IMR-90 (cell line): ENCODE measurements at regions not wholly inside any gene's neighbourhood (a gene's known extent, or its start where the extent isn't known, plus 50 kb on each side); places are given as distances from the start of the nearest gene placed in this dataset.

Experiments used
- BHLHE40 ChIP-seq: fragments of 150-350 bp; IDR thresholded peaks from 2 replicates; pipeline ENCODE4 v1.6.1; 2016; ENCODE audit warnings: mild to moderate bottlenecking, low read depth, low read length
- CEBPB ChIP-seq: IDR thresholded peaks from 2 replicates; pipeline ENCODE4 v1.6.1; 2012; ENCODE audit warnings: low read depth, low read length, improper control_type of control experiment
- CHD1 ChIP-seq: IDR thresholded peaks from 2 replicates; pipeline ENCODE4 v1.6.1; 2012; ENCODE audit warnings: low read depth, low read length, improper control_type of control experiment
- MAFK ChIP-seq: IDR thresholded peaks from 2 replicates; pipeline ENCODE4 v1.6.1; 2012; ENCODE audit warnings: low read depth, low read length, improper control_type of control experiment
- MAZ ChIP-seq: IDR thresholded peaks from 2 replicates; pipeline ENCODE4 v1.6.1; 2012; ENCODE audit warnings: low read depth, mild to moderate bottlenecking, low read length, improper control_type of control experiment, moderate library complexity, borderline replicate concordance
- MXI1 ChIP-seq: IDR thresholded peaks from 2 replicates; pipeline ENCODE4 v1.6.1; 2012; ENCODE audit warnings: low read depth, mild to moderate bottlenecking, low read length, moderate library complexity, borderline replicate concordance
- POLR2A ChIP-seq: IDR thresholded peaks from 2 replicates; pipeline ENCODE4 v1.6.1; 2012; ENCODE audit warnings: mild to moderate bottlenecking, low read depth, low read length
- RAD21 ChIP-seq: IDR thresholded peaks from 2 replicates; pipeline ENCODE4 v1.6.1; 2012; ENCODE audit warnings: low read length, improper control_type of control experiment
- RFX5 ChIP-seq: IDR thresholded peaks from 2 replicates; pipeline ENCODE4 v1.8.0; 2012; ENCODE audit warnings: low read depth, mild to moderate bottlenecking, low read length, moderate library complexity
- TF ChIP-seq, protein P1 (sequence below): conservative IDR thresholded peaks from 2 replicates; pipeline ENCODE4 v1.5.1; 2012; ENCODE audit warnings: mild to moderate bottlenecking, low read depth, low read length, improper control_type of control experiment
- TF ChIP-seq, protein P2 (sequence below): fragments of 150-350 bp; IDR thresholded peaks from 2 replicates; pipeline ENCODE4 v1.6.1; 2016; ENCODE audit warnings: low read depth, mild to moderate bottlenecking, low read length, moderate library complexity, borderline replicate concordance

- TF ChIP-seq POLR2A (no peak), BHLHE40 (no peak), RAD21 (no peak), MAFK (no peak), RFX5 (no peak), CEBPB (no peak), MXI1 (no peak), CHD1 (no peak), MAZ (no peak)
- TF ChIP-seq, protein P1, sequence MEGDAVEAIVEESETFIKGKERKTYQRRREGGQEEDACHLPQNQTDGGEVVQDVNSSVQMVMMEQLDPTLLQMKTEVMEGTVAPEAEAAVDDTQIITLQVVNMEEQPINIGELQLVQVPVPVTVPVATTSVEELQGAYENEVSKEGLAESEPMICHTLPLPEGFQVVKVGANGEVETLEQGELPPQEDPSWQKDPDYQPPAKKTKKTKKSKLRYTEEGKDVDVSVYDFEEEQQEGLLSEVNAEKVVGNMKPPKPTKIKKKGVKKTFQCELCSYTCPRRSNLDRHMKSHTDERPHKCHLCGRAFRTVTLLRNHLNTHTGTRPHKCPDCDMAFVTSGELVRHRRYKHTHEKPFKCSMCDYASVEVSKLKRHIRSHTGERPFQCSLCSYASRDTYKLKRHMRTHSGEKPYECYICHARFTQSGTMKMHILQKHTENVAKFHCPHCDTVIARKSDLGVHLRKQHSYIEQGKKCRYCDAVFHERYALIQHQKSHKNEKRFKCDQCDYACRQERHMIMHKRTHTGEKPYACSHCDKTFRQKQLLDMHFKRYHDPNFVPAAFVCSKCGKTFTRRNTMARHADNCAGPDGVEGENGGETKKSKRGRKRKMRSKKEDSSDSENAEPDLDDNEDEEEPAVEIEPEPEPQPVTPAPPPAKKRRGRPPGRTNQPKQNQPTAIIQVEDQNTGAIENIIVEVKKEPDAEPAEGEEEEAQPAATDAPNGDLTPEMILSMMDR = no peak
- TF ChIP-seq, protein P2, sequence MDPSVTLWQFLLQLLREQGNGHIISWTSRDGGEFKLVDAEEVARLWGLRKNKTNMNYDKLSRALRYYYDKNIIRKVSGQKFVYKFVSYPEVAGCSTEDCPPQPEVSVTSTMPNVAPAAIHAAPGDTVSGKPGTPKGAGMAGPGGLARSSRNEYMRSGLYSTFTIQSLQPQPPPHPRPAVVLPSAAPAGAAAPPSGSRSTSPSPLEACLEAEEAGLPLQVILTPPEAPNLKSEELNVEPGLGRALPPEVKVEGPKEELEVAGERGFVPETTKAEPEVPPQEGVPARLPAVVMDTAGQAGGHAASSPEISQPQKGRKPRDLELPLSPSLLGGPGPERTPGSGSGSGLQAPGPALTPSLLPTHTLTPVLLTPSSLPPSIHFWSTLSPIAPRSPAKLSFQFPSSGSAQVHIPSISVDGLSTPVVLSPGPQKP = no peak
Observed at GRCh38 chr5:27568811-27569210, 530.4 kb upstream of the CDH9 start.
